GM12892 (cell line): ENCODE measurements at regions not wholly inside any gene's neighbourhood (a gene's known extent, or its start where the extent isn't known, plus 50 kb on each side); places are given as distances from the start of the nearest gene placed in this dataset.

ENCODE experiments used
- POLR2A ChIP-seq: IDR thresholded peaks from 2 replicates; pipeline ENCODE4 v1.6.1; 2011; ENCODE audit warnings: low read depth, low read length, control low read depth
- POLR2AphosphoS5 ChIP-seq: IDR thresholded peaks from 2 replicates; pipeline ENCODE4 v1.6.1; 2011; ENCODE audit warnings: low read depth, low read length, control low read depth

DNA sequence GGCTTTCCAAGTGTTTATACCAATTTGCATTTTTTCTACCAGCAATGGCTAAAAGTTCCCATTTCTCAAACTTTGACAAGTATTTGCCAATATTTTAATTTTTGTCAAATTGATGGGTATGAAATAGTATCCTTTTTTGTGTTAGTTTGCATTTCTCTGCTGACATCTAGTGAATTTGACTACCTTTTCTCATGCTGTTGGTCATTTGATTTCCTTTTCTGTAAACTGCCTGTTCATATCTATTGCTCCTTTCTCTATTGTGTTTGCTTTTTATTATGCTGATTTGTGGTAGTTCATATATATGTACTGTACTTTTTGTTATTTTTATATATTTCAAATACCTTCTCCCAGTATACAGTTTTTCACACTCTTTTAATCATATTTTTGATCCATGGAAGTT, 149.4 kb downstream of the PMAIP1 start:
- TF ChIP-seq POLR2A = no peak
- no peak for TF ChIP-seq POLR2AphosphoS5
